ENCODE measurements at regions not wholly inside any gene's neighbourhood (a gene's known extent, or its start where the extent isn't known, plus 50 kb on each side); places are given as distances from the start of the nearest gene placed in this dataset.

DNA sequence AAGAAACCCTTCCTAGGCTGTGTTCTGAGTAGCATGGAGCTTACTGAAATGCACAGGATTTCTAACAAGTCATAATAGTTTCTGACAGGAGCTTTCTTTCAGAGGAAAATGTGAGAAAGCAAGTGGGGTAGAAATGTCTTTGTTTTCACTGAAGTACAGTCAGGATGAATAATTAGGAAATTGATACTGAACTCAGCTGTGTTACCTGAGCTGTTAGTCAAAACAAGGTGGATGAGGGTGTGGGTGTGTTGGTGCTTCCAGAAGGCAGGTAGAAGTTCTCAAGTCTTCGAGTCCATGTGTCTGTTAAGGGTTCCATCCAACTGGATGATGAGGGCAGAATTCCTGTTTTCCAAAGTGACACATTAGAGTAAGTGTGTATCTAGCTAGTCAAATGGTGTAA lies 122.4 kb downstream of the BASP1 start:
- TF ChIP-seq, protein P1, sequence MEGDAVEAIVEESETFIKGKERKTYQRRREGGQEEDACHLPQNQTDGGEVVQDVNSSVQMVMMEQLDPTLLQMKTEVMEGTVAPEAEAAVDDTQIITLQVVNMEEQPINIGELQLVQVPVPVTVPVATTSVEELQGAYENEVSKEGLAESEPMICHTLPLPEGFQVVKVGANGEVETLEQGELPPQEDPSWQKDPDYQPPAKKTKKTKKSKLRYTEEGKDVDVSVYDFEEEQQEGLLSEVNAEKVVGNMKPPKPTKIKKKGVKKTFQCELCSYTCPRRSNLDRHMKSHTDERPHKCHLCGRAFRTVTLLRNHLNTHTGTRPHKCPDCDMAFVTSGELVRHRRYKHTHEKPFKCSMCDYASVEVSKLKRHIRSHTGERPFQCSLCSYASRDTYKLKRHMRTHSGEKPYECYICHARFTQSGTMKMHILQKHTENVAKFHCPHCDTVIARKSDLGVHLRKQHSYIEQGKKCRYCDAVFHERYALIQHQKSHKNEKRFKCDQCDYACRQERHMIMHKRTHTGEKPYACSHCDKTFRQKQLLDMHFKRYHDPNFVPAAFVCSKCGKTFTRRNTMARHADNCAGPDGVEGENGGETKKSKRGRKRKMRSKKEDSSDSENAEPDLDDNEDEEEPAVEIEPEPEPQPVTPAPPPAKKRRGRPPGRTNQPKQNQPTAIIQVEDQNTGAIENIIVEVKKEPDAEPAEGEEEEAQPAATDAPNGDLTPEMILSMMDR (IDR thresholded peaks at IDR 0.05; ENCODE audit: control insufficient read depth, extremely low read depth, insufficient read depth): no peak
- no peak overlapping the region for H3K4me3 ChIP-seq (ENCODE audit: low read depth, low read length)
- no peak for DNase-seq (ENCODE audit: low read depth)

GRCh38 chr5:17340379-17340778 lies 122.9 kb downstream of the BASP1 start:
- DNase-seq (ENCODE audit: low read depth): no peak
- TF ChIP-seq, protein P1 (IDR thresholded peaks at IDR 0.05; ENCODE audit: control insufficient read depth, extremely low read depth, insufficient read depth): no peak
- no peak overlapping the region for H3K4me3 ChIP-seq (ENCODE audit: low read depth, low read length)

- H3K4me3 ChIP-seq (ENCODE audit: low read depth, low read length): no peak overlapping the region
- TF ChIP-seq, protein P1 (IDR thresholded peaks at IDR 0.05; ENCODE audit: control insufficient read depth, extremely low read depth, insufficient read depth): no peak
- DNase-seq (ENCODE audit: low read depth): peak; percentile 50
Measured at GRCh38 chr5:17340819-17341218, 123.4 kb downstream of the BASP1 start.

DNA sequence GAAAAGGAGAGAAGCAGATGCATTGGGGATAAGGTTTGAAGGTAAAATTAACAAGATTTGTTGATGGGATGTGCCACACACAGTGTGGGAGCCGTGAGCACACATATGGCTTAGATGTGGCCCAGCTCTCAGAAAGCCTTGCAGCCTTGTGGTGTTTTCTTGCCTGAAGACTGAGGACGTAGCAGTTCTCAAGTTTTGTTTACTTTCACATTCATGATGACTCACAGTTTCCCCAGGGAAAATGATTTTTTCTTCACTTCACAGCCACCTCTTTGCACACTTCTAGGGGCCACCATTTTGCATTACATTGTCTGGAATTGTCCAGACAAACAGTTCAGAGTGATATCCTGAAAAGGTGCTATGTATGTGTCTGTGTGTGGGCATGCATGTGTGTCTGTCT lies 126.2 kb downstream of the BASP1 start:
- DNase-seq (ENCODE audit: low read depth): no peak
- TF ChIP-seq, protein P1 (IDR thresholded peaks at IDR 0.05; ENCODE audit: control insufficient read depth, extremely low read depth, insufficient read depth): no peak

DNA sequence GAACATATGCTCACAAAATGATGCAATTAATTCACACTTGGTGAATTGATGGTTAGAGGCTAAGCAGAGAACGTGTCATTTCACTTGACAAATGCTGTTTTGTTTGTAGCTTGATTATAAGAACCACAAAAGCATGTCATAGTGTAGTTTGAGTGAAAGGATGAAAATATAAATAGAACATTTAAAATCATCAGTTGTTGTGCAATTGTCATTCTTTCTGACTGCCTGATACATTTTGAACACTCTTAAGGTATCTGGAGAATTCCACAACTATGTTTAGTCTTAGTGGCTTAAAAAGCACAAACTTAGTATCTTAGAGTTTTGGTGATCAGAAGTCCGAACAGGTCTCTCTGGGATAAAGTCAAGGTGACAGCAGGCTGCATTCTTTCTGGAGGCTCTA lies 129.4 kb downstream of the BASP1 start:
- TF ChIP-seq, protein P1 (IDR thresholded peaks at IDR 0.05; ENCODE audit: control insufficient read depth, extremely low read depth, insufficient read depth): no peak
- no peak overlapping the region for H3K4me3 ChIP-seq (ENCODE audit: low read depth, low read length)
- no peak for DNase-seq (ENCODE audit: low read depth)

More for the DNA sequence above, 126.2 kb downstream of the BASP1 start:
- H3K4me3 ChIP-seq (ENCODE audit: low read depth, low read length): no peak overlapping the region

DNA sequence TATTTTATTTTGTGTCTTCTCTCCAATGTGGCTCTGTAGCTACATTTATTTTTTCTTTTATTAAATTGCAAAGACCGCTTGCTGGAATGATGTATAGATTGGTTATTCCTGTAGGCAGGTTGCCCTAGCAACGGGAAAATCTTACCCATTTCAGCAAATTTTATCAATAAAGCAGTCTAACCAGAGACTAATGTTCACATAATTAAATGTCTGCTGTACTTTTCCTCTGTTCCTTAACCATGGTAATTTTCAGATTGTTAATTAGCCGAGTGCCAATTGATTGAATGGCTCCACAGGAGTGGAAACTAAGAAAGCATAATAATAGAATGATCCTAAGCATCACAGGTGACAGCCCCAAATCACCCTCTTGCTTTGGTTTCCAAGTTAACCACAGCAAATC lies 134.8 kb downstream of the BASP1 start:
- TF ChIP-seq, protein P1 (IDR thresholded peaks at IDR 0.05; ENCODE audit: control insufficient read depth, extremely low read depth, insufficient read depth): no peak
- DNase-seq (ENCODE audit: low read depth): no peak
- H3K4me3 ChIP-seq (ENCODE audit: low read depth, low read length): no peak overlapping the region

DNA sequence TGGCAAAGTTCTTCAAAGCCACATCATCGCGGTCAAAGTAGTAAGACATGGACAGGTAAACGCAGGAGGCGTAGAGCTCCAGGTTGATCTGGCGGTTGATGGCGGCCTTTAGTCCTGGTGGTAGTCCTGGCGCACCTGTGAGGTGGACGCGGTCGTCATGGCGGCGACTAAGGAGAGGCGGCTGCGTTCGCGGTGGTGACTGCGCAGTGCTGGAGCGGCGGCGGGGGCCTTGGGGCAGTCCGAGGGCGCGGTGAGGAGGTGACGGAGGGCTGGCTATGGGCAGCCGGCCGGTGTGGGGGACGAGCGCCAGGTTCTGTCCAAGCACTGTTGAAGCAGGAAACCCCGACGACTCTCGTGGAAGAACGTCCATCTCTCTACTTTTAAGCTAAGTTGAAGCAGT lies 136.8 kb downstream of the BASP1 start:
- no peak for DNase-seq (ENCODE audit: low read depth)
- H3K4me3 ChIP-seq (ENCODE audit: low read depth, low read length): no peak overlapping the region
- TF ChIP-seq, protein P1 (IDR thresholded peaks at IDR 0.05; ENCODE audit: control insufficient read depth, extremely low read depth, insufficient read depth): no peak
